ELR (cell line): ENCODE measurements at regions not wholly inside any gene's neighbourhood (a gene's known extent, or its start where the extent isn't known, plus 50 kb on each side); places are given as distances from the start of the nearest gene placed in this dataset.
A peak's percentile ranks its signal among the peaks of the same experiment; 100 is the strongest.
"Not testable (repeated sequence)": the region's sequence is repeated elsewhere in the genome, so short reads cannot be mapped to it uniquely, and the experiment has no call there.

Experiments used
- DNase-seq: peaks from one replicate; pipeline ENCODE4 v3.0.0-alpha.2; 2015; ENCODE audit warnings: low read depth

DNA sequence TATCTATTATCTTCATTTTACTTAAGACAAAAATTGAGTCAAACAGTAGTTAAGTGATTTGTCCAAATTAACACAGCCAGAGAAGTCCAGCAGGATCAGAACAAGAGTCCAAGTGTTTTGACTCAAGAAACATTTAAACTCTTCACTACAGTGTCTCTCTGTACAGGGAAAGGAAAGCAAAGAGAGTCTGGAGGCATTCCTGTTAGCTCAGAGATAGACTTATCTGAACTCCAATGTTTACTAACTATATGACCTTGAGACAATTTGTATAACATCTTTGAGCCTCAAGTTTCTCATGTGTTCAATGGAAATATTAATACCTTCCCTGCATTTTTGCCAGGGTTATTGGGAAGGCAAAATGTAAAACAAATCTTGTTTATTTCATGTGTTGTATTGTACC lies 849.1 kb downstream of the DIPK2A start:
- no peak for DNase-seq

DNA sequence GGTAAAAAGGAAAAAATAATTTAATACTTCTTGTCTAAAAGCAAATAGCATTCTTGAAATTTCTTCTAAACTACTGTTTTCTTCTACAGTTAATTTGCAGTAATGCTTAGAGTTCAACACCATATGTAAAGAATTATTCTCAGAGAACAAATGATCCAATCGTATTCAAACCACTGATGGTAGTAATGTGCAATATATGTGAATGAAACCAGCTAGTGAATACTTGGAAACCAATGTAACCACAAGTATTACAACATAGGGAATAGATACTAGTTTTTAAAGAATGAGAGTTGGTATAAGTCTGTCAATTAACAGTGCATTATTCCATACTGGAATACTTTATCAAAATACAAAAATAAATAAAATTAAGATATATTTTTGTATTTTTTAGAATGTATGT lies 850.0 kb downstream of the DIPK2A start:
- DNase-seq, result peak; percentile 1

DNA sequence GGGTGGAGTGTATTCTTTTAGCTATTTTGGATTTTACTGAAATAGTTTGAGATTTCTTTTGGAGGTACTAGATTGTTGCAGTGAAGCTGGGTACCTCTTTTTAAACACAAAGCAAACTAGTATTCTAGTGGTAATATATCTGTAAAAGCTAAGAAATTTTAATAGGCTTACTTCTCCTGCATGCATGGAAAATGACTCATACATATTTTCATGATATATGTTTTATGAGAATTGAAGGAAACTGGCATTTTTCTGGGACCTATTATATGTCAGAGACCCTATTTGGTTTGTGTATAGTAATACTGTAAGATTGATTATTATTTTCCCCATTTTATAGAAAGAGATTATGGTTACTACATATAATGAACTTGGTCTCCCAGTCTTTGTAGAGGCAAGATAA lies 851.0 kb downstream of the DIPK2A start:
- peak; percentile 4 for DNase-seq

DNA sequence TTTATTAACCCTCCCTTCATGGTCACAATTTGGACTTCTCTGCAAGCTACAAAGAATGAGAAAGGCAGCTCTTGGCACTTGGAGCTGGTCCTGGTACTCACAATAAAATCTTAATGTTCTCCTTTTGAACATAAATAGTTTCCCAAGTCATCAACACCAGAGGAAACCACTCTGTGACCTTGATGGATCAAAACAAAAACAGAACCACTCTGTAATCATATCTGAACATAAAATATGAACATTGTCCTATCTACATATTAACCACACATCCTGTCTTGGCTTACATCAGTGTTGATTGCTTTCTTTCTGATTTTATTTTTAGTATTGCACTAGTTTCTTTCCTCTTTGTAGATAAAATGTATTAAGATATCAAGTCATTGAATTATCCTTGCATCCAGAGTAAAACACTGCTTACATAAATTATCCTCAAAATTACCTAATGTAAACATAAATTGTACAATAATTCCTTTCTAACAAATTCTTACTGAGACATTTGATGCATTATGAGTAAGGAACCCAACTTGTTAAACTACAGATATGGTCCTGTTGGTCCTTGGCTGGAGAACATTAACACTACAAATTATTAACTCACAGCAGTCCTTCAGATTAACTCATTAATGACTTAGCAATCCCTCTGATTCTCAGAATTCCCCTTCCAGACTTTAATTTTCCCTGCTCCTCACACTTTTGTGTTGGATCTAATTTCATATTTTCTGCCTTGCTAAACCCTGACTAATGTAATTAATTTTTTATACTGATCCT lies 860.5 kb downstream of the DIPK2A start:
- no peak for DNase-seq

DNA sequence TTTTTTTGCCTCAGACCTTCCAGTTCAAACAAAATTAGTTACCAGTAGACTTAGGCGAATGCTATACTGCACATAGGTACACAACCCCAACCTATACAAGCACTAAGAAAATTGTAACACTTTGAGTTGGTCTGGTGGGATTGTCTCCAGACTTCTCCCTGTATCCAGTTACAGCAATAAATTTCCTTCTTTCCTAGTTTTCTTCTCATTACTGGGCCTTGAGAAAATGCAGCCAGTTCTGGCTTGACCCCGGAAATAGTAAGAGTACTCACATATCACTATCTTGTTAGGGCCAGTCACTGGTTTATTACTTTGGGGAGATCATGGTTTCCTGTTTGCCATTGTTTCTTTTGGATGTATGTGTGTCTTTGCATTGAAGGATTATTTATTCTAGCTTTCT lies 868.4 kb downstream of the DIPK2A start:
- DNase-seq, result no peak

DNA sequence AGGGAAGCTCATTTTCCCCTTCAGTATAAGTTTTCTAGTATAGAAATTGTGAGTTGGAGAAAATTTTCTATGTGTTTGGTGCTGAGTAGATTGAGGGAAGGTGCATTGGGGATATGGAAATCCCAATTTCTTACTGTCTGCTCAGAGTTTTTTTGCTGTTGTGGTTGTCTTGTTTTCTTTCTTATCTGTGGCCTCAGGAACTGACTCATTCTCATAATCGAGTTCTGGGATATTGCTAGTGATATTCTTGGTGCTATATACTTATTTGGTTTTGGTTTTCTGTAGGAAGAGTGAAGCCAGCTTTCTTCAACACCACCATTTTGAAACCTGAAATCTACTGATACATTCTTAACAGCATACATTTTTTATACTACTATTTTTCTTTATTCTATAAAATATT lies 869.2 kb downstream of the DIPK2A start:
- no peak for DNase-seq

DNA sequence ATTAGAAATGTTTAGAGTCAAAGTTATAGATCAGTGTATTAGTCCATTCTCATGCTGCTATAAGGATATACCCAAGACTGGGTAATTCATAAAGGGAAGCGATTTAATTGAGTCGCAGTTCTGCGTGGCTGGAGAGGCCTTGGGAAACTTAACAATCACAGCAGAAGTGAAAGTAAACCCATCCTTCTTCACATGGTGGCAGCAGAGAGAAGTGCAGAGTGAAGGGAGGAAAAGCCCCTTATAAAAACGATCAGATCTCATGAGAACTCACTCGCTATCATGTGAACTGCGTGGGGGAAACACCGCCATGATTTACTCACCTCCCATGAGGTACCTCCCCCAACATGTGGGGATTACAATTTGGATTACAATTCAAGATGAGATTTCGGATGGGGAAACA lies 871.5 kb downstream of the DIPK2A start:
- no peak for DNase-seq

DNA sequence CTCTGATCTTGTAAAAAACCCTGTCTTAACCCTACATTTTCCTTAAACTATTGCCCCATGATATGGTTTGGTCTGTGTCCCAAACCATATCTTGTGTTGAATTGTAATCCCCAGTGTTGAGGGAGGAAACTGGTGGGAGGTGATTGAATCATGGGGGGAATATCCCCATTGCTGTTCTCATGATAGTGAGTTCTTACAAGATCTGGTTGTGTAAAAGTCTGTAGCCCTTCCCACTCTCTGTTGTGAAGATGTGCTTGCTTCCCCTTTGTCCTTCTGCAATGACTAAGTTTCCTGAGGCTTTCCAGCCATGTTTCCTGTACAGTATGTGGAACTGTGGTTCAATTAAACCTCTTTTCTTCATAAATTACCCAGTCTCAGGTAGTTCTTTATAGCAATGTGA lies 881.4 kb downstream of the DIPK2A start:
- no peak for DNase-seq

DNA sequence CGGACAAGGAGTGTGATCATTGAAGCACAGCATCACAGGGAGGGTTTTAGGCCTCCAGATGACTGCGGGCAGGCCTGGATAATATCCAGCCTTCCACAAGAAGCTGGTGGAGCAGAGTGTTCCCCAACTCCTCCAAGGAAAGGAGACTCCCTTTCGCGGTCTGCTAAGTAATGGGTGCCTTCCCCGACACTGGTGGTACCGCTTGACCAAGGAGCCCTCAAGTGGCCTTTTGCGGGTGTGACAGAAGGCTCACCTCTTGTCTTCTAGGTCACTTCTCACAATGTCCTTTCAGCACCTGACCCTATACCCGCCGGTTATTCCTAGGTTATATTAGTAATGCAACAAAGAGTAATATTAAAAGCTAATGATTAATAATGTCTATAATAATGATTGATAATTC lies 882.4 kb downstream of the DIPK2A start:
- not testable (repeated sequence) for DNase-seq

DNA sequence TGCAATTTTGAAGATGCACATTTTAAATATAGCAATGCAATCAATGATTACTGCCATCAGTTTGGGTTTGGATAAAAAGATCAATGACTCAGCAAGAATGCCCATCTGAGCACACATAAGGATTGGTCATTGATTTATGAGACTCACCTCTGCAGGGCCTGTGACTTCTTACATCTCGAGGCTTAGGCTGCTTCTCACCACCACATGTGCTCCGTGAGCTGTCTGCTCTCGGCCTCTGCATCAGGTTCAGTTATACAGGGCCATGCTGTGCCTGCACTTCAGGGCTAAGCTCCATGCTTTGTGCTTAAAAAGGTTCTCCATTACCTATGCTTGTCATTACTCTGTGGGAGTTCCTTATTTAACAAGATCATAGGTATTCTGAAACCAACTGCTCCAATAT lies 887.5 kb downstream of the DIPK2A start:
- DNase-seq, result peak; percentile 0

DNA sequence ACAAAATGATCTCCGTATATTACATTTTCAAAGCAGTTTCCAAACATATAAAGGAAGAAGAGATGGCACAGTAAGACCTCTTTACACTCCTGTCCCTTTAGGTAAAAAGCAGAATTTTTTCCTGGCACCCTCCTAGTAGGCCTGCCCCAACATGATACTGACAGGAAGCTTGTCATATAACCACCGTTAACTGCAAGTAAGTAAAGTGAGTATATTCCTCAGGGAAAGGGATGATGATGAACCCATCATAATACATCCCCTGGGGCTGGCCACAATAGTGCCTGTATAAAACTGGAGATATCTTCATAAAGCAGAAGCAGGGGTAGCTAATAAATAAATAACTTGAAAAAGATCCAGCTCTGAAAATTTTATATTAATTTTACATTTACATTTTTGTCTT lies 893.0 kb downstream of the DIPK2A start:
- no peak for DNase-seq

DNA sequence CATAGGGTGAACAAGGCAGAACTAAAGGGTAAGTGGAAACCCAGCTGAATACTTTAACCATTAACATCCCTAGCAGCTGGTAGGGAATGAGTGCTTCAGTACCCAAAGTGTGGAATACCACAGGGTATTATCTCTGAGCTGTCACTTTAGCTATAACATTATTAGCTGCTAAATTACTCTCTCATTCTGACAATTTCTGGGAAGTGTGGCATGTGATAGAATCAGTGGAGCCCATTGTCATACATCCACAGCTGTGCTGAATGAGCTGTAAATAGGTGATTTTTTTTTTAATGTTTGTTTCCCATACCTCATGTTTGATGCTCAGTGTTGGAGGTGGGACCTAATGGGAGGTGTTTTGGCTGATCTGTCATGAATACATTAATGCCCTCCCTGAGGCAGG lies 894.3 kb downstream of the DIPK2A start:
- DNase-seq, result no peak

DNA sequence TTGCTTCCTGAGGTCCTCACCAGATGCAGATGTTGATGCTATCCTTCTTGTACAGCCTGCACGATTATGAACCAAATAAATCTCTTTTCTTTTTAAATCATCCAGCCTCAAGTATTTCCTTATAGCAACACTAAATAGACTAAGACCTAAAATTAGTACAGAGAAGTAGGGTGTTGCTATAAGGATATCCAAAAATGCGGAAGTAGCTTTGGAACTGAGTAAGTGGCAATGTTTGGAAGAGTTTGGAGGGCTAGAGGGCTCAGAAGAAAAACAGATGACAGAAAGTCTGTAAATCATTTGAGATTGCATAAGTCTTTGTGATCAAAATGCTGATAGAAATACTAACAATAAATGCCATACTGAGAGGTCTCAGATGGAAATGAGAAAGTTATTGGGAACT lies 894.9 kb downstream of the DIPK2A start:
- no peak for DNase-seq

DNA sequence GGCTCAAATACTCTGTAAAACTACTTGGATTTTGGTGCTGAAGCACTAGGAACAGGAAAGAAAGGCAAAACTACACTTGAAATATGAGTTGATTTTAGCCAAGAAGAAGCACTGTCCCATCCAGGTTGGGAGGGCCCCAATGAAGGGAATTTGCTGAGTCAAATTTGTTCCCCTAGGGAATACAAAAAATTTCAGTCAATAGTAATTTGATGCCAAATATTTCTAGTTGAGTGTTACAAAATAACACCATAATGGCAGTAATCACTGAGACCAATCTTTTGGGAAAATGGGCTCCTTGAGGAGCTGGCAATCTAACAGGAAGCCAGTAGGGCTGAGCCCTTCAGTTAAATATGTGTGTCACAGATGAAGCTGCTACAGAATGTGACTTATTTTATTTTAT lies 896.9 kb downstream of the DIPK2A start:
- DNase-seq, result no peak

DNA sequence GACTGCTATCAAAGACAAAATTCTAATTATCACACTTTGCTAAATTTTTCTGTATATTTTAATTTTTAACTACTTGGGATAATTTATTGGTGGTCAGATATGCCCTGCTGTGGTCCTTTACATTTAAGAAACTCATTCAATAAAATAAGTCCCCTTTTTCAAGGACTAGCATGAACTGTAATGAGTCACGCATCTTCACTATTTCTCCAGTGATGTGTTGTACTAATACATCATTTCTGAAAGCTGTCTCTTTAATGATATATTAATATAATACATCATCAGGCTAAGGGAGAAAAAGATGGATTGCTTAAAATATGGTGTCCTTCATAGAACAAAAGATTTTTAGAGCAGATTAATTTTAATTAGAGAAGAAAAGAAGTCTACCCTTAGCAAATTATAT lies 901.4 kb downstream of the DIPK2A start:
- no peak for DNase-seq

DNA sequence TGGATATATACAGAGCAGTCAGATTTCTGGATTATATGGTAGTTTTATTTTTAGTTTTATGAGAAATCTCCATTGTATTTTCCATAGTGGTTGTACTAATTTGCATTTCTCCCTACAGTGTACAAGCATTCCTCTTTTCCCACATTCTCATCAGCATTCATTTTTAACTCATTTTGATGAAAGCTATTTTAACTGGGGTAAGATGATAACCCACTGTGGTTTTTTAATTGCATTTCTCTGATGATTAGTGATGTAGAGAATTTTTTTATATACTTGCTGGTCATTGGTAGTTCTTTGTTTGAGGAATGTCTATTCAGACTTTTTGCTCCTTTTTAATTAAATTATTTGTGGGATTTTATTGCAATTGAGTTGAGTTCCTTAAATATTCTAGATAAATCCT lies 903.6 kb downstream of the DIPK2A start:
- no peak for DNase-seq

DNA sequence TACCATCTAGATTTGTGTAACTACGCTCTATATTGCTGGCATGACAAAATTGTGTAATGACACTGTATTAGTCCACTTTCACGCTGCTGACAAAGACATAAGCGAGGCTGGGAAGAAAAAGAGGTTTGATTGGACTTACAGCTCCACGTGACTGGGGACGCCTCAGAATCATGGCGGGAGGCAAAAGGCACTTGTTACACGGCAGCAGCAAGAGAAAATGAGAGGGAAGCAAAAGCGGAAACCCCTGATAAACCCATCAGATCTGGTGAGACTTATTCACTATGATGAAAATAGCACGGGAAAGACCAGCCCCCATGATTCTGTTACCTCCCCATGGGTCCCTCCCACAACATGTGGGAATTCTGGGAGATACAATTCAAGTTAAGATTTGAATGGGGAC lies 905.7 kb downstream of the DIPK2A start:
- no peak for DNase-seq

DNA sequence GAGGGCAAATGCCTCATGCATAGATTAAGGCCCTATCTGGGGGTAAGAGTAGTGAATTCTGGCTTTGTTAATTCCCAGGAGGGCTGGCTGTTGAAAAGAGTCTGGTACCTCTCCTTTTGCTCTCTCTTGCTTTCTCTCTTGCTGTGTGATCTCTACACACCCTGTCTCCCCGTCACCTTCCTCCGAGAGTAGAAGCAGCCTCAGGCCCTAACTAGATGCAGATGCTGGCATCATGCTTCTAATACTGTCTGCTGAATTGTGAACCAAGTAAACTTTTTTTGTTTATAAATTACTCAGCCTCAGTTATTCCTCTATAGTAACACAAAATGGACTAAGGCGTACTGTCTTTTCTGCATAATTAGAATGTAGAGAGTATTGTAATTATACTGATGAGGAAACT lies 908.1 kb downstream of the DIPK2A start:
- no peak for DNase-seq

DNA sequence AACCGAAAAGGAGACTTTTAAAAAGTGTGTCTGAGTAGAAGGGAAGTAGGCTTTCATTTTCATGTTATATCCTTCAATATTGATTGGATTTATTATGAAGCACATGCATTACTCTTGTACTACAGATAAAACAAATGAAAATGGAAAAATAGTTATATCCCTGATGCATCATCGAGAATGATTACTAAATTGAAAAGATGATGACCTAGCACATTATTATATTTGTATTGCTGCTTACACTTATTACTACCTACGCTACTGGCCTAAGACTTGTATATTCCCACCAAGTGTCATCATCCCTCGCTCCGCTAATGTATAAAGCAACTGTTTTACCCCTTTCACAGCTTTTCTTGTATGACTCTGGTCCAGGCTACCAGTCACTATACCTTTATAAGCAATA lies 922.4 kb downstream of the DIPK2A start:
- no peak for DNase-seq

DNA sequence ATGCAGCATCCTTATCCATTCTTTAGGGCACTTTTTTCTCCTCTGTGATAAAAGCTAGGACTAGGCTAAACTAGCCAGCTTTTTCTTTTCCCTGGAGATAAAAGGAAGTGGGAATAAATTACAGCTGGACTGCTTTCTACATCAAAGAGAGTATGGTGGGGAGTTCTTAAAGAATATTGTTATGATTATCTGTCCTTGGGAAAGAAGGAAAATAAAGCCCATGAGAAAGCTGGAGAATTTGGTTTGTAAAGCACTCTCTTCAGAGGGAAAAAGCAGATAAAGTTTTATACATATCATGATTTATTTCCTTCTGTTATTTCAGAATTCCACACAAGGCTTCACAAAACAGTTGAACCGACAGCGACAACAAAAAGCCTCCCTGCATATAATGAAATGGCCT lies 923.0 kb downstream of the DIPK2A start:
- DNase-seq, result no peak

DNA sequence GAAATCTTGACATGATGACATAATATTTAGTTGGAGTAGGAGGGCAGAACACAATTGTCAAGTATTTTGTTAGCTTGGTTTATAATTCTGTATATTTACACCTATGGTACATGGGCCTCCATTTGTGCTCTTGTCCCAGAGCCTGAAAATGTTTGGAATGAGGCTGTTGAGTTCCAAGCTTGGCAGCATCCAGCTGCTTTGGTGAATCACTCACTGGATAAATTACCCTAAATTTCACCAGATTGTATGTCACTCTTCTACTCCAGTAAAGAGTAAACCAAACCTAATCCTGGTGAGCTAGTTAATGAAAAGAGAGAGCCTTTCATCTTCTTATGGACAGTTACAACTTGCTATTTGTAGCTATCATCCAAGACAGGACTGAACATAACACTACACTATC lies 928.7 kb downstream of the DIPK2A start:
- DNase-seq, result no peak

DNA sequence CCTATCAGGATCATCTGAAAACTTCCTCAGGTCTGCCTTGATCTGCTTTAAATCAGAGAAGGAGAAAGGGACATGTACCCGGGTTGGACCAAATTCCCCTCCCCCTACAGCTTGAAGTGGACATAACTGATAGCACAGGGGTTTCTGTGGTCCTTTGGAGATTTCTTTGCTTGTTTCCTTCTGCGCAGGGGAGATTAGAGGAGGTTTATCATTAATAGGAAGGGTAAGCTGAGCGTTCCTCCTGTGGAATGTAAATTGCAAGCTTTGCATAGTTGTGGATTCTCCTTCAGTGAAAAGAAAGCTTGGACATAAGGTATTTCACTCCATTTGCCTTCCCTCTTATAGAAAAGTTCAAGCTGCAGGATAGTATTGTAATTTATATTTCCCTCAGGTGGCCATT lies 936.0 kb downstream of the DIPK2A start:
- not testable (repeated sequence) for DNase-seq

DNA sequence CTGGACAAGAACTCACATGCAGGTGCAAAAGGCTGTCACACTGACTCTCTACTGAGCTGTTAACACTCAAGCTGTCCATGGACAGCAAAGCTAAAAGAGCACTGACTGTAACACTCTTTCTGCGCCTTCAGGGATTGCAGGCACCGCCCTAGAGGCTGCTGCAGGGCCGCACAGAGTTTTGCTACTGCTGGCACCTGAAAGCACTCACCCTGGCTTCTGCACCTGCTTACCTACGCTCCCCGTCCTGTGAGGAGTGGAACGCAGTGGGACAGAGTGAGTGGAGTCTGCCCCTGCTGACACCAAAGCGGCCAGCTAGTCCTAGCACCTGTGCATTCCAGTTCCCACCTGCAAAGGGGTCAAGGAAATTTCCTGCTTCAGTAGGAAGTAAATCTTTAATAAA lies 941.3 kb downstream of the DIPK2A start:
- DNase-seq, result no peak

DNA sequence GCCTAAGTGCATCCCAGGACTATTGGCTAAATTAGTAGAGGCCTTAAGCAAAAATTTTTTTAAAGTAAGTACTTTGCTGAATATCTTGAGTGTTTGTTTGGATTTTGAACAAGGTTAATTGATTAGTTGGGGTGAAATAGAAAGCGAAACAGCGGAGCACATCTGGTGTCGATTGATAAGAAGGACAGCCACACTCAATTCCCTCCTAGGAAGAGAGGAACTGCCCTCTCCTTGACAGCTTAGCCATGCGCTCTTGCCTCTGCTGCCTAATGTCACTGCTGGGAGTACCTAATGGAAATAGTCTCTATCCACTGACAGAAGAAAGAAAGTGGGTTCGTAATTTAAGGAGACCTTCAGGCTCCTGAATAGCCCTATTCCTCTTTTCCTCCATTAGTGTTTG lies 943.6 kb downstream of the DIPK2A start:
- no peak for DNase-seq

DNA sequence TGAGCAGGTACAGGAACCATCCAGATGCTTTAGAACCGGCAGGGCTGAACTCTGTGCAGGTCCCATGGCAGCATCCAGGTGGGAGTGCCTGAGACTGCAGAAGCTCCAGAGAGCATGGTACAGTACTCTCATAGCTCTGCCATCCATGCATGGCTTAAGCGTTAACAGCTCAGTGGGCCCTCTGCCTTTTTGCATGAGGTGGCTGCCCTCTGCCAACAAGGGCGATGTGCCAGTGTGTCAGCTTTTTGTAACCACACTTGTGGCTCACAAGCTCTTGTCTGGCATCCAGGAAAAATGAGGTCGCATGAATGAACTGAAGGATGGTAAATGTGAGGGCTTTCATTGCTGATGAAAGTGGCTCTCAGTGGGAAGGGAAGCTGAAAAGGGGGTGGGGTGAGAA lies 950.1 kb downstream of the DIPK2A start:
- DNase-seq, result no peak
